Osteocyte (in vitro differentiated cells): ENCODE measurements at regions not wholly inside any gene's neighbourhood (a gene's known extent, or its start where the extent isn't known, plus 50 kb on each side); places are given as distances from the start of the nearest gene placed in this dataset.

Experiments
- DNase-seq: peaks from one replicate; pipeline ENCODE4 v3.0.0; 2021; ENCODE audit warnings: mixed read lengths; ENCODE audit not compliant: unreplicated experiment; ENCODE audit errors: extremely low spot score
- H3K27ac Mint-ChIP-seq: one replicate; pipeline ENCODE4 v1.8.0; 2021; ENCODE audit warnings: mild to moderate bottlenecking, mixed read lengths; ENCODE audit not compliant: unreplicated experiment
- H3K27me3 Mint-ChIP-seq: one replicate; pipeline ENCODE4 v1.8.0; 2021; ENCODE audit warnings: mixed read lengths; ENCODE audit not compliant: unreplicated experiment
- H3K36me3 Mint-ChIP-seq: one replicate; pipeline ENCODE4 v1.8.0; 2021; ENCODE audit warnings: mixed read lengths; ENCODE audit not compliant: unreplicated experiment
- H3K4me1 Mint-ChIP-seq: one replicate; pipeline ENCODE4 v1.8.0; 2021; ENCODE audit warnings: mixed read lengths; ENCODE audit not compliant: unreplicated experiment
- H3K4me3 Mint-ChIP-seq: one replicate; pipeline ENCODE4 v1.8.0; 2021; ENCODE audit warnings: mild to moderate bottlenecking, moderate library complexity, mixed read lengths; ENCODE audit not compliant: unreplicated experiment
- H3K9me3 Mint-ChIP-seq: one replicate; pipeline ENCODE4 v1.8.0; 2021; ENCODE audit warnings: mixed read lengths; ENCODE audit not compliant: unreplicated experiment
- TF ChIP-seq, protein P1 (sequence below): fragments of 200-600 bp; sonication (generic); IDR thresholded peaks from 2 replicates; pipeline ENCODE4 v1.5.0; 2021; ENCODE audit warnings: antibody characterized with exemption, mild to moderate bottlenecking, moderate library complexity

DNA sequence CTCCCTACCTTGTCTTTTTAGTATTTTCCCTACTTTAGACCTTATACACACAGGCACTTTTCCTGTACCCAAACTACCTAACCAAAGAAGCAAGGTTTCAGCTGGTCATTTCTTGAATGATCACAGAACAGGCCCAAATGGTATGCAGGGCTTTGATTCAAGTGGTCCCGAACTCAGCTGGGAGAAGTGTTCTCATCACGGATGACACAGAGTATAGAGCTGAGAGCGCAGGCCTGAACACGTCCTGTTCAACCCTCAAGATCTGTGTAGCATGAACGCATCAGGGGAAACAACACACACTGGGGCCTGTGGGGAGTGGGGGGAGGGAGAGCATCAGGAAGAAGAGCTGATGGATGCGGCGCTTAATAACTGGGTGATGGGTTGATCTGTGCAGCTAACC is 318.2 kb downstream of the SFMBT2 start:
- TF ChIP-seq, protein P1, sequence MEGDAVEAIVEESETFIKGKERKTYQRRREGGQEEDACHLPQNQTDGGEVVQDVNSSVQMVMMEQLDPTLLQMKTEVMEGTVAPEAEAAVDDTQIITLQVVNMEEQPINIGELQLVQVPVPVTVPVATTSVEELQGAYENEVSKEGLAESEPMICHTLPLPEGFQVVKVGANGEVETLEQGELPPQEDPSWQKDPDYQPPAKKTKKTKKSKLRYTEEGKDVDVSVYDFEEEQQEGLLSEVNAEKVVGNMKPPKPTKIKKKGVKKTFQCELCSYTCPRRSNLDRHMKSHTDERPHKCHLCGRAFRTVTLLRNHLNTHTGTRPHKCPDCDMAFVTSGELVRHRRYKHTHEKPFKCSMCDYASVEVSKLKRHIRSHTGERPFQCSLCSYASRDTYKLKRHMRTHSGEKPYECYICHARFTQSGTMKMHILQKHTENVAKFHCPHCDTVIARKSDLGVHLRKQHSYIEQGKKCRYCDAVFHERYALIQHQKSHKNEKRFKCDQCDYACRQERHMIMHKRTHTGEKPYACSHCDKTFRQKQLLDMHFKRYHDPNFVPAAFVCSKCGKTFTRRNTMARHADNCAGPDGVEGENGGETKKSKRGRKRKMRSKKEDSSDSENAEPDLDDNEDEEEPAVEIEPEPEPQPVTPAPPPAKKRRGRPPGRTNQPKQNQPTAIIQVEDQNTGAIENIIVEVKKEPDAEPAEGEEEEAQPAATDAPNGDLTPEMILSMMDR = no peak
- H3K27me3 Mint-ChIP-seq = no peaks in the 10 kb centered on the region
- no peaks in the 10 kb centered on the region for H3K9me3 Mint-ChIP-seq
- H3K4me1 Mint-ChIP-seq = peaks cover 28% of the 10 kb centered on the region
- no peak overlapping the region for H3K27ac Mint-ChIP-seq
- H3K4me3 Mint-ChIP-seq = no peak overlapping the region
- no peaks in the 10 kb centered on the region for H3K36me3 Mint-ChIP-seq
- DNase-seq = no peak

DNA sequence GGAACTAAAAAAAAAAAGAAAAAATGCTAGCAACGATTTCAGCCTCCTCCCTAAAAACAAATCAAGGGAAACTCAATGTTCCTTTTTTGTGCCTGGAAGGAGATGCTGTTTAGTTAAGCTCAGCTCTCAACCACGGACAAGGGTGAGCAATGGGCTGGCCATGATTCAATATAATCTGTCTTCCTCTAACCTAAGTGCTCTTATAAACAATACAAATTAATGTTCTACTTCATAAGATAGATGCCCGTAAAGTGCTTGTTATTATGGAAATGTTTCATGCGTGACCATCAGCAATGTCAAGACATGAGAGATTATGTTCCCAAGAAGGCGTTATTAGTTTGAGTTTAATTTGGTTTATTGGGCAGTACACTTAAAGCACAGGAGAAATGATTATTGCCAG is 320.3 kb downstream of the SFMBT2 start:
- peak overlapping the region; percentile 49 for H3K27ac Mint-ChIP-seq
- TF ChIP-seq, protein P1 = no peak
- H3K9me3 Mint-ChIP-seq = no peaks in the 10 kb centered on the region
- DNase-seq = no peak
- no peaks in the 10 kb centered on the region for H3K36me3 Mint-ChIP-seq
- H3K4me1 Mint-ChIP-seq = peaks cover 39% of the 10 kb centered on the region
- no peak overlapping the region for H3K4me3 Mint-ChIP-seq
- H3K27me3 Mint-ChIP-seq = no peaks in the 10 kb centered on the region

DNA sequence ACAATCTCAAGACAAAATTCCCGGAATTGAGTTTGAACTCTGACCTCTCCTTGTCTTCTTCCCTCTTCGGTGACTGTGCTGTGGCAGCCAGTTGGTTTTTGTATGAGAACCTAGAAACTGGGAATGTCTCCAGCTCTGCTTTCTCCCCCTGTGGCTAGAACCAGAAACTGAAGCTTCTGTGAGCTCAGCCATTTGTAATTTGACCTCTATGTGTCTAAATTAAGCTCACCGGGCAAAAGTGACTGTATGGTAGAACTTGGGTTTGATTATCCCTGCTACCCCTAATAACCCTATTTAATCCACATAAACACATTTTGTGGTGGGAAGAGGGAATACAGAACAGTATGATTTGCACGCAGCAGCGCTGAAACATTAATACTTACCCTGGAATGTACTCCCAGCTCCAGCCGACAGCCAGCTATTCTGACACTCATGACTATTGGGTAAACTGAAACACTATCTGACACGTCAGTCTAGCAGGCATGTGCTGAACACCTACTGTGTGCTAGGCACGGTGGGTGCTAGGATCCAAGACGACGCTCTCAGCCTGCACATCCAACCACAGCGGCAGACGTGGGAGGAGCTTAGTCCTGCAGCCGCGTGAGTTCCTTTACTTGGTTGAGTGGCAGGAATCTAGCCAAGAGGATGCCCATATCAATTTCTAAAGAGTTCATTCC is 324.8 kb downstream of the SFMBT2 start:
- Mint-ChIP-seq H3K27me3 (no peaks in the 10 kb centered on the region), H3K4me3 (peak overlapping the region; percentile 55), H3K9me3 (no peaks in the 10 kb centered on the region), H3K36me3 (no peaks in the 10 kb centered on the region), H3K27ac (peak overlapping the region; percentile 77), H3K4me1 (peaks cover 44% of the 10 kb centered on the region)
- no peak for DNase-seq
- TF ChIP-seq, protein P1 = peak; percentile 47

DNA sequence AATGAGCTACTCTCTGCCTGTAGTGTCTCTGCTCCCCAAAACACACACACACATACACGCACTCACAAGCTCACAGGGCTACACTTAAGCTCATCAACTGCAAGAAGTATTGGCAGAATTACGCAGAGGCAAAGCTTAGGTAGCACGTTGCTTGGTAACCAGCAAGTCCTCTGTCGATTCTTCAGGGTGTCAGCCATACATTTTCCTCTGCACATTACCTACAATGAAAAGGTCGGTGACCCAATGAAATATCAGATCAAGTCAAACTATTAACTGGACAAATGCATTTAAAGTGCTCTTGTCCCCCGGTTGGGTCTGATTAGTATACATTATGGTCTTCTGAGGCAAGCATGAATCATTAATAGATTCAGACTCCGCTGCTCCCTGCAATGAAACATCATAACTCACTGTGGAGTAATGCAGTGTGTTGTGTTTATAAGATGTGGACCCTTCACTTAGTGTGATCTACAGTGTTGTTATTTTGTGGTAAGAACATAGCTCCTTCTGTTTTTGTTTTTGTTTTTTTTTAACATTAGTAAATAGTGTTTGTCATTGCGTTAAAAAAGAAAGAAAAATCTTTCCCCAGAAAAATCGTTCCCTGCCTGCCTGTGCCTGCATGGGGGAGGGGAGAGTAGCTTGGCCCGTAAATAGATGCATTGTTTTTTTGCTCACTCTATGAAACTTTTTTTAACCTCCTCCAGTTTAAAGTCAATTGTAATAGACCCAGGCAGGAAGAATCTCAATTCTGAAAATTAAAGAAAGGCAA is 325.5 kb downstream of the SFMBT2 start:
- Mint-ChIP-seq H3K27ac (peak overlapping the region; percentile 77), H3K4me1 (peaks cover 37% of the 10 kb centered on the region), H3K9me3 (no peaks in the 10 kb centered on the region), H3K27me3 (no peaks in the 10 kb centered on the region), H3K36me3 (no peaks in the 10 kb centered on the region), H3K4me3 (peak overlapping the region; percentile 55)
- DNase-seq = no peak
- TF ChIP-seq, protein P1 = no peak

DNA sequence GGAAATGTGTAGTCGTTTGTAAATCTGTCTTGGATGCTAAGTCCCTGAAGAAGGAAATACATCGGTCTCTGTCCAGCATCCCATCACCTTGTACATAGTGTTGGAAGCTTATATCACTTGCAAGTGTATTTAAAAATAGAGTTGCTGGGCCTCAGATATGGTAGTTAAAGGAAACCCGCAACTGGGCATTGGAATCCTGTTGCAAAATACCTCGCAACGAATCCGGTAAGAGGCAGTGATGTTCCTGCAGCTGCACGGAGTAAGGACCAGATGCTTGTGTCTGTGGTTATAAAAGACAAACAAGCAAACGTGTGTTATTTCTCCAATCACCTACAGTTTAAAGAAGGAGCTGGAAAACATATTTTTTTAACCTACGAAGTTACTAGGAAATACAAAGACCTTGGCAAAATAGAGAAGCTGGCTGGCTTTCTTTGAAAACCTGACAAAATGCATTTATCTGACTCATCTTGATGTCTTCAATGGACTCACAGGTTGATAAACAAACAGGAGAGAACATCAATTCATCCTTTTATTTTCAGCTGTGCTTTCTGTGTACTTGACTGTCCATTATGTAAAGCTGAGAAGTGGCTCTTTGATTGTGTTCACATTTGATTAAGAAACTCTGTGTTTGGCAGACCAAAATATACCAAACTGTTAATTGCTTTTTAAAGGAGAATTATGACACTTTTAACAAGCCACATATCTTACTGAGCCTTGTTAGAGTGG is 326.4 kb downstream of the SFMBT2 start:
- H3K27ac Mint-ChIP-seq = no peak overlapping the region
- no peak for DNase-seq
- H3K27me3 Mint-ChIP-seq = no peaks in the 10 kb centered on the region
- TF ChIP-seq, protein P1 = no peak
- peaks cover 30% of the 10 kb centered on the region for H3K4me1 Mint-ChIP-seq
- no peak overlapping the region for H3K4me3 Mint-ChIP-seq
- no peaks in the 10 kb centered on the region for H3K36me3 Mint-ChIP-seq
- no peaks in the 10 kb centered on the region for H3K9me3 Mint-ChIP-seq
